PC-3 (cell line): ENCODE measurements at regions not wholly inside any gene's neighbourhood (a gene's known extent, or its start where the extent isn't known, plus 50 kb on each side); places are given as distances from the start of the nearest gene placed in this dataset.

ENCODE experiments used
- EZH2phosphoT487 ChIP-seq: fragments of 300-600 bp; sonication (generic); IDR thresholded peaks from 2 replicates; pipeline ENCODE4 v1.6.1; 2018; ENCODE audit warnings: mild to moderate bottlenecking, antibody characterized with exemption, low read length, borderline replicate concordance
- TF ChIP-seq, protein P1 (sequence below): fragments of 300-600 bp; sonication (generic); conservative IDR thresholded peaks from 2 replicates; pipeline ENCODE4 v1.5.1; 2017; ENCODE audit warnings: antibody characterized with exemption, low read depth, mild to moderate bottlenecking, low read length

- TF ChIP-seq, protein P1, sequence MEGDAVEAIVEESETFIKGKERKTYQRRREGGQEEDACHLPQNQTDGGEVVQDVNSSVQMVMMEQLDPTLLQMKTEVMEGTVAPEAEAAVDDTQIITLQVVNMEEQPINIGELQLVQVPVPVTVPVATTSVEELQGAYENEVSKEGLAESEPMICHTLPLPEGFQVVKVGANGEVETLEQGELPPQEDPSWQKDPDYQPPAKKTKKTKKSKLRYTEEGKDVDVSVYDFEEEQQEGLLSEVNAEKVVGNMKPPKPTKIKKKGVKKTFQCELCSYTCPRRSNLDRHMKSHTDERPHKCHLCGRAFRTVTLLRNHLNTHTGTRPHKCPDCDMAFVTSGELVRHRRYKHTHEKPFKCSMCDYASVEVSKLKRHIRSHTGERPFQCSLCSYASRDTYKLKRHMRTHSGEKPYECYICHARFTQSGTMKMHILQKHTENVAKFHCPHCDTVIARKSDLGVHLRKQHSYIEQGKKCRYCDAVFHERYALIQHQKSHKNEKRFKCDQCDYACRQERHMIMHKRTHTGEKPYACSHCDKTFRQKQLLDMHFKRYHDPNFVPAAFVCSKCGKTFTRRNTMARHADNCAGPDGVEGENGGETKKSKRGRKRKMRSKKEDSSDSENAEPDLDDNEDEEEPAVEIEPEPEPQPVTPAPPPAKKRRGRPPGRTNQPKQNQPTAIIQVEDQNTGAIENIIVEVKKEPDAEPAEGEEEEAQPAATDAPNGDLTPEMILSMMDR: no peak
- no peak for TF ChIP-seq EZH2phosphoT487
These were observed 452.8 kb upstream of the SMIM21 start for GRCh38 chr18:75880266-75880665.
